Activated T-cell treated with anti-CD3 and anti-CD28 coated beads for 1 hour (primary cell): ENCODE measurements at regions not wholly inside any gene's neighbourhood (a gene's known extent, or its start where the extent isn't known, plus 50 kb on each side); places are given as distances from the start of the nearest gene placed in this dataset.
"Not testable (repeated sequence)": the region's sequence is repeated elsewhere in the genome, so short reads cannot be mapped to it uniquely, and the experiment has no call there.

Experiments used
- DNase-seq: peaks from one replicate; pipeline ENCODE4 v3.0.0-alpha.2; 2020; ENCODE audit warnings: low read depth

GRCh38 chr2:87458938-87459337 lies 288.9 kb upstream of the PLGLB2 start:
- DNase-seq: not testable (repeated sequence)

GRCh38 chr2:87460104-87460503 lies 287.8 kb upstream of the PLGLB2 start:
- DNase-seq: not testable (repeated sequence)

- DNase-seq: not testable (repeated sequence)
These were observed 287.2 kb upstream of the PLGLB2 start for GRCh38 chr2:87460662-87461061.

GRCh38 chr2:87461671-87462070 lies 286.2 kb upstream of the PLGLB2 start:
- not testable (repeated sequence) for DNase-seq

- not testable (repeated sequence) for DNase-seq
These were observed 283.7 kb upstream of the PLGLB2 start for GRCh38 chr2:87464219-87464618.

- not testable (repeated sequence) for DNase-seq
These were observed 282.2 kb upstream of the PLGLB2 start for GRCh38 chr2:87465730-87466129.

GRCh38 chr2:87466591-87467120 lies 281.2 kb upstream of the PLGLB2 start:
- DNase-seq: peak; percentile 48

GRCh38 chr2:87468429-87468981 lies 279.4 kb upstream of the PLGLB2 start:
- DNase-seq: not testable (repeated sequence)

- not testable (repeated sequence) for DNase-seq
These were observed 278.4 kb upstream of the PLGLB2 start for GRCh38 chr2:87469180-87470151.

GRCh38 chr2:87470381-87471380 lies 277.2 kb upstream of the PLGLB2 start:
- DNase-seq: not testable (repeated sequence)

- DNase-seq: not testable (repeated sequence)
These were observed 276.4 kb upstream of the PLGLB2 start for GRCh38 chr2:87471478-87471877.

GRCh38 chr2:87476223-87476872 lies 271.5 kb upstream of the PLGLB2 start:
- DNase-seq: not testable (repeated sequence)

GRCh38 chr2:87476936-87477335 lies 271.0 kb upstream of the PLGLB2 start:
- DNase-seq: not testable (repeated sequence)

- DNase-seq: not testable (repeated sequence)
These were observed 270.0 kb upstream of the PLGLB2 start for GRCh38 chr2:87477669-87478428.

- DNase-seq: not testable (repeated sequence)
These were observed 269.0 kb upstream of the PLGLB2 start for GRCh38 chr2:87478911-87479310.

- not testable (repeated sequence) for DNase-seq
These were observed 264.7 kb upstream of the PLGLB2 start for GRCh38 chr2:87483093-87483680.

GRCh38 chr2:87484363-87484762 lies 263.5 kb upstream of the PLGLB2 start:
- DNase-seq: not testable (repeated sequence)

- DNase-seq: not testable (repeated sequence)
These were observed 262.4 kb upstream of the PLGLB2 start for GRCh38 chr2:87485455-87485854.

- DNase-seq: not testable (repeated sequence)
These were observed 262.0 kb upstream of the PLGLB2 start for GRCh38 chr2:87485884-87486283.

- not testable (repeated sequence) for DNase-seq
These were observed 261.5 kb upstream of the PLGLB2 start for GRCh38 chr2:87486413-87486812.
